HEK293 (cell line): ENCODE measurements at regions not wholly inside any gene's neighbourhood (a gene's known extent, or its start where the extent isn't known, plus 50 kb on each side); places are given as distances from the start of the nearest gene placed in this dataset.

Experiments
- EGR2 ChIP-seq: fragments of 450-650 bp; formaldehyde crosslinking; IDR thresholded peaks from 2 replicates; pipeline ENCODE4 v1.5.1; 2016; ENCODE audit warnings: low read depth, missing biosample characterization, missing genetic modification characterization
- KLF16 ChIP-seq: fragments of 450-650 bp; formaldehyde crosslinking; IDR thresholded peaks from 2 replicates; pipeline ENCODE4 v1.5.1; 2017; ENCODE audit warnings: missing biosample characterization, missing genetic modification characterization
- KLF9 ChIP-seq: fragments of 450-650 bp; formaldehyde crosslinking; IDR thresholded peaks from 2 replicates; pipeline ENCODE4 v1.5.1; 2016; ENCODE audit warnings: missing biosample characterization, missing genetic modification characterization, low read depth
- OSR2 ChIP-seq: fragments of 450-650 bp; formaldehyde crosslinking; IDR thresholded peaks from 2 replicates; pipeline ENCODE4 v1.5.1; 2016; ENCODE audit warnings: missing biosample characterization, missing genetic modification characterization
- TRIM28 ChIP-seq: IDR thresholded peaks from 2 replicates; pipeline ENCODE4 v1.6.1; 2011; ENCODE audit warnings: low read length, control low read depth, borderline replicate concordance
- ZBTB8A ChIP-seq: fragments of 450-650 bp; formaldehyde crosslinking; IDR thresholded peaks from 2 replicates; pipeline ENCODE4 v1.5.1; 2016; ENCODE audit warnings: missing biosample characterization, missing genetic modification characterization
- ZNF423 ChIP-seq: fragments of 450-650 bp; formaldehyde crosslinking; IDR thresholded peaks from 2 replicates; pipeline ENCODE4 v1.5.1; 2016; ENCODE audit warnings: missing biosample characterization, missing genetic modification characterization
- ZNF610 ChIP-seq: fragments of 450-650 bp; formaldehyde crosslinking; IDR thresholded peaks from 2 replicates; pipeline ENCODE4 v1.5.1; 2016; ENCODE audit warnings: missing biosample characterization, missing genetic modification characterization, borderline replicate concordance
- ZXDB ChIP-seq: fragments of 450-650 bp; formaldehyde crosslinking; IDR thresholded peaks from 2 replicates; pipeline ENCODE4 v1.5.1; 2016; ENCODE audit warnings: missing biosample characterization, missing genetic modification characterization
- TF ChIP-seq, protein P1 (sequence below): fragments of 450-650 bp; formaldehyde crosslinking; IDR thresholded peaks from 2 replicates; pipeline ENCODE4 v1.5.1; 2016; ENCODE audit warnings: missing biosample characterization, missing genetic modification characterization
- TF ChIP-seq, protein P2 (sequence below): fragments of 450-650 bp; formaldehyde crosslinking; IDR thresholded peaks from 2 replicates; pipeline ENCODE4 v1.5.1; 2017; ENCODE audit warnings: missing biosample characterization, missing genetic modification characterization
- TF ChIP-seq, protein P3 (sequence below): fragments of 450-650 bp; formaldehyde crosslinking; IDR thresholded peaks from 2 replicates; pipeline ENCODE4 v1.5.1; 2016; ENCODE audit warnings: missing biosample characterization, missing genetic modification characterization
- TF ChIP-seq, protein P4 (sequence below): fragments of 450-650 bp; formaldehyde crosslinking; IDR thresholded peaks from 2 replicates; pipeline ENCODE4 v1.5.1; 2016; ENCODE audit warnings: missing biosample characterization, missing genetic modification characterization
- TF ChIP-seq, protein P5 (sequence below): fragments of 450-650 bp; formaldehyde crosslinking; IDR thresholded peaks from 2 replicates; pipeline ENCODE4 v1.5.1; 2016; ENCODE audit warnings: missing biosample characterization, missing genetic modification characterization
- TF ChIP-seq, protein P6 (sequence below): fragments of 450-650 bp; formaldehyde crosslinking; IDR thresholded peaks from 2 replicates; pipeline ENCODE4 v1.5.1; 2017; ENCODE audit warnings: missing biosample characterization, mild to moderate bottlenecking, missing genetic modification characterization, moderate library complexity
- TF ChIP-seq, protein P7 (sequence below): fragments of 450-650 bp; formaldehyde crosslinking; IDR thresholded peaks from 2 replicates; pipeline ENCODE4 v1.5.1; 2016; ENCODE audit warnings: missing biosample characterization, missing genetic modification characterization
- TF ChIP-seq, protein P8 (sequence below): sonication (generic); formaldehyde crosslinking; IDR thresholded peaks from 2 replicates; pipeline ENCODE4 v1.8.1; 2022; ENCODE audit warnings: mild to moderate bottlenecking, moderate library complexity, missing genetic modification reagents
- TF ChIP-seq, protein P9 (sequence below): fragments of 450-650 bp; formaldehyde crosslinking; IDR thresholded peaks from 2 replicates; pipeline ENCODE4 v1.5.1; 2016; ENCODE audit warnings: missing biosample characterization, missing genetic modification characterization, borderline replicate concordance

DNA sequence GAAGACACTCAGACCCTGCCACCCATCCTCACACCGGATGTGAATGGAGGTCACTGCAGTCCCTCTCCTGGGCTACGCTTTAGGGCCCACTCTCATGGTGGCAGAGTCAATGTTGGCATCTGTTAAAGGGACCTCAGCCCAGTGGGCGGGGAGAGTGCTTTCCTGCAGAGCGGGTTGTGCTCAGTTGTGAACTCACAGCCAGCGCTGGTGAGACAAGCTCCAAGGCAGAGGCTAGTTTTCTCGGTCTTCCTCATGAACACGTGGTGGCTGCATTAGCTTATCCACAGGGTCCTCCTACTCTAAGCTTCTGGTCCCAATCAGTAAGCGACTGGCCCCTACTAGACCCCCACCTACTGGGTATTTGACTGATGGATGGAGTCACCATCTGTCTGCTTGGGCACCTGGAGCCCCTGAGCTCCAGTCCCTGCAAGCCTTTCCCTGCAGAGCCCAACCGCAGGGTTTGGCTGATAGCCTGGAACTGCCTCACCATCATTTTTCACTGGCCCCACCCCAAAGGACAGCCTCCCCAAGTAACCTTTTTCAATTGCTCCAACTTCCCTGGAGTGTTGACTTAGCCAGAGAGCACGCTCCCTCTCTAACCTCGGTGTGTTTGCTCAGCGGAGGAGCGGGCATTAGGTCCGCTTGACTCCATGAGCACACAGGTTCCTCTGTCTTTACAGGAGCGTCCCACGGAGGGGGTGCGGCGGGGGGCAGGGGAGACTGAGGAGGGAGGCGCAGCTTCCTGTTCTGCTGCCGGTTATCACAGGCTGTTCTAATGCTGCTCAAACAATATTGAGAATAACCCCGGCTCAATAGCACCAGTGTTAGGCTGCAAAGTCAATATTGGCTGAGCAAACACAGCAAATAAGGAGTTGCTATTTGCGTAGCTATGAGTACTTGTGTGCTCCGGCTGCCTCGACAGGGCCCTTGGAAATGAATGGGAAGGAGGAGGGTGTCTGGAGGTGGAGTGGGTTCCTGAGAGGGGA, 141.7 kb downstream of the RPLP1 start (continued):
- TF ChIP-seq, protein P1, sequence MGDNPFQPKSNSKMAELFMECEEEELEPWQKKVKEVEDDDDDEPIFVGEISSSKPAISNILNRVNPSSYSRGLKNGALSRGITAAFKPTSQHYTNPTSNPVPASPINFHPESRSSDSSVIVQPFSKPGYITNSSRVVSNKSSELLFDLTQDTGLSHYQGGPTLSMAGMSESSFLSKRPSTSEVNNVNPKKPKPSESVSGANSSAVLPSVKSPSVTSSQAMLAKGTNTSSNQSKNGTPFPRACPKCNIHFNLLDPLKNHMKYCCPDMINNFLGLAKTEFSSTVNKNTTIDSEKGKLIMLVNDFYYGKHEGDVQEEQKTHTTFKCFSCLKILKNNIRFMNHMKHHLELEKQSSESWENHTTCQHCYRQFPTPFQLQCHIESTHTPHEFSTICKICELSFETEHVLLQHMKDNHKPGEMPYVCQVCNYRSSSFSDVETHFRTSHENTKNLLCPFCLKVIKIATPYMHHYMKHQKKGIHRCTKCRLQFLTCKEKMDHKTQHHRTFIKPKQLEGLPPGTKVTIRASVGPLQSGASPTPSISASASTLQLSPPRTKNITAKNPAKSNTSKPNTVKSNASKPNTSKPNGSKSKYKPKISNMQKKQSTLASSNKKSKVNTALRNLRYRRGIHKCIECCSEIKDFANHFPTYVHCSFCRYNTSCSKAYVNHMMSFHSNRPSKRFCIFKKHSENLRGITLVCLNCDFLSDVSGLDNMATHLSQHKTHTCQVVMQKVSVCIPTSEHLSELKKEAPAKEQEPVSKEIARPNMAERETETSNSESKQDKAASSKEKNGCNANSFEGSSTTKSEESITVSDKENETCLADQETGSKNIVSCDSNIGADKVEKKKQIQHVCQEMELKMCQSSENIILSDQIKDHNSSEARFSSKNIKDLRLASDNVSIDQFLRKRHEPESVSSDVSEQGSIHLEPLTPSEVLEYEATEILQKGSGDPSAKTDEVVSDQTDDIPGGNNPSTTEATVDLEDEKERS (tag by site-specific recombination) = no peak
- TF ChIP-seq OSR2 (peak; percentile 75; the same call in 1 of the 2 replicates), ZNF423 (peak; percentile 13; the same call in 1 of the 2 replicates), KLF16 (no peak), ZNF610 (peak; percentile 93), EGR2 (tag by site-specific recombination) (0 out of 2 replicates have a peak, but pooled peaks have one; percentile 9), ZXDB (tag by site-specific recombination) (peak; percentile 87), TRIM28 (peak; percentile 19; the same call in 1 of the 2 replicates), ZBTB8A (tag by site-specific recombination) (peak; percentile 83), KLF9 (tag by site-specific recombination) (no peak)
- TF ChIP-seq, protein P2, sequence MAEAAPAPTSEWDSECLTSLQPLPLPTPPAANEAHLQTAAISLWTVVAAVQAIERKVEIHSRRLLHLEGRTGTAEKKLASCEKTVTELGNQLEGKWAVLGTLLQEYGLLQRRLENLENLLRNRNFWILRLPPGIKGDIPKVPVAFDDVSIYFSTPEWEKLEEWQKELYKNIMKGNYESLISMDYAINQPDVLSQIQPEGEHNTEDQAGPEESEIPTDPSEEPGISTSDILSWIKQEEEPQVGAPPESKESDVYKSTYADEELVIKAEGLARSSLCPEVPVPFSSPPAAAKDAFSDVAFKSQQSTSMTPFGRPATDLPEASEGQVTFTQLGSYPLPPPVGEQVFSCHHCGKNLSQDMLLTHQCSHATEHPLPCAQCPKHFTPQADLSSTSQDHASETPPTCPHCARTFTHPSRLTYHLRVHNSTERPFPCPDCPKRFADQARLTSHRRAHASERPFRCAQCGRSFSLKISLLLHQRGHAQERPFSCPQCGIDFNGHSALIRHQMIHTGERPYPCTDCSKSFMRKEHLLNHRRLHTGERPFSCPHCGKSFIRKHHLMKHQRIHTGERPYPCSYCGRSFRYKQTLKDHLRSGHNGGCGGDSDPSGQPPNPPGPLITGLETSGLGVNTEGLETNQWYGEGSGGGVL (tag by site-specific recombination) = peak; percentile 59; the same call in 1 of the 2 replicates
- TF ChIP-seq, protein P3, sequence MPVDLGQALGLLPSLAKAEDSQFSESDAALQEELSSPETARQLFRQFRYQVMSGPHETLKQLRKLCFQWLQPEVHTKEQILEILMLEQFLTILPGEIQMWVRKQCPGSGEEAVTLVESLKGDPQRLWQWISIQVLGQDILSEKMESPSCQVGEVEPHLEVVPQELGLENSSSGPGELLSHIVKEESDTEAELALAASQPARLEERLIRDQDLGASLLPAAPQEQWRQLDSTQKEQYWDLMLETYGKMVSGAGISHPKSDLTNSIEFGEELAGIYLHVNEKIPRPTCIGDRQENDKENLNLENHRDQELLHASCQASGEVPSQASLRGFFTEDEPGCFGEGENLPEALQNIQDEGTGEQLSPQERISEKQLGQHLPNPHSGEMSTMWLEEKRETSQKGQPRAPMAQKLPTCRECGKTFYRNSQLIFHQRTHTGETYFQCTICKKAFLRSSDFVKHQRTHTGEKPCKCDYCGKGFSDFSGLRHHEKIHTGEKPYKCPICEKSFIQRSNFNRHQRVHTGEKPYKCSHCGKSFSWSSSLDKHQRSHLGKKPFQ = 0 out of 2 replicates have a peak, but pooled peaks have one; percentile 45
- TF ChIP-seq, protein P4, sequence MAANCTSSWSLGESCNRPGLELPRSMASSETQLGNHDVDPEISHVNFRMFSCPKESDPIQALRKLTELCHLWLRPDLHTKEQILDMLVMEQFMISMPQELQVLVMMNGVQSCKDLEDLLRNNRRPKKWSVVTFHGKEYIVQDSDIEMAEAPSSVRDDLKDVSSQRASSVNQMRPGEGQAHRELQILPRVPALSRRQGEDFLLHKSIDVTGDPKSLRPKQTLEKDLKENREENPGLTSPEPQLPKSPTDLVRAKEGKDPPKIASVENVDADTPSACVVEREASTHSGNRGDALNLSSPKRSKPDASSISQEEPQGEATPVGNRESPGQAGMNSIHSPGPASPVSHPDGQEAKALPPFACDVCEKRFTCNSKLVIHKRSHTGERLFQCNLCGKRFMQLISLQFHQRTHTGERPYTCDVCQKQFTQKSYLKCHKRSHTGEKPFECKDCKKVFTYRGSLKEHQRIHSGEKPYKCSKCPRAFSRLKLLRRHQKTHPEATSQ = no peak
- TF ChIP-seq, protein P5, sequence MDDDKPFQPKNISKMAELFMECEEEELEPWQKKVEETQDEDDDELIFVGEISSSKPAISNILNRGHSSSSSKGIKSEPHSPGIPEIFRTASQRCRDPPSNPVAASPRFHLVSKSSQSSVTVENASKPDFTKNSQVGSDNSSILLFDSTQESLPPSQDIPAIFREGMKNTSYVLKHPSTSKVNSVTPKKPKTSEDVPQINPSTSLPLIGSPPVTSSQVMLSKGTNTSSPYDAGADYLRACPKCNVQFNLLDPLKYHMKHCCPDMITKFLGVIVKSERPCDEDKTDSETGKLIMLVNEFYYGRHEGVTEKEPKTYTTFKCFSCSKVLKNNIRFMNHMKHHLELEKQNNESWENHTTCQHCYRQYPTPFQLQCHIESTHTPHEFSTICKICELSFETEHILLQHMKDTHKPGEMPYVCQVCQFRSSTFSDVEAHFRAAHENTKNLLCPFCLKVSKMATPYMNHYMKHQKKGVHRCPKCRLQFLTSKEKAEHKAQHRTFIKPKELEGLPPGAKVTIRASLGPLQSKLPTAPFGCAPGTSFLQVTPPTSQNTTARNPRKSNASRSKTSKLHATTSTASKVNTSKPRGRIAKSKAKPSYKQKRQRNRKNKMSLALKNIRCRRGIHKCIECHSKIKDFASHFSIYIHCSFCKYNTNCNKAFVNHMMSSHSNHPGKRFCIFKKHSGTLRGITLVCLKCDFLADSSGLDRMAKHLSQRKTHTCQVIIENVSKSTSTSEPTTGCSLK (tag by site-specific recombination) = no peak
- TF ChIP-seq, protein P6, sequence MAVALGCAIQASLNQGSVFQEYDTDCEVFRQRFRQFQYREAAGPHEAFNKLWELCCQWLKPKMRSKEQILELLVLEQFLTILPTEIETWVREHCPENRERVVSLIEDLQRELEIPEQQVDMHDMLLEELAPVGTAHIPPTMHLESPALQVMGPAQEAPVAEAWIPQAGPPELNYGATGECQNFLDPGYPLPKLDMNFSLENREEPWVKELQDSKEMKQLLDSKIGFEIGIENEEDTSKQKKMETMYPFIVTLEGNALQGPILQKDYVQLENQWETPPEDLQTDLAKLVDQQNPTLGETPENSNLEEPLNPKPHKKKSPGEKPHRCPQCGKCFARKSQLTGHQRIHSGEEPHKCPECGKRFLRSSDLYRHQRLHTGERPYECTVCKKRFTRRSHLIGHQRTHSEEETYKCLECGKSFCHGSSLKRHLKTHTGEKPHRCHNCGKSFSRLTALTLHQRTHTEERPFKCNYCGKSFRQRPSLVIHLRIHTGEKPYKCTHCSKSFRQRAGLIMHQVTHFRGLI (tag by site-specific recombination) = peak; percentile 100
- TF ChIP-seq, protein P7, sequence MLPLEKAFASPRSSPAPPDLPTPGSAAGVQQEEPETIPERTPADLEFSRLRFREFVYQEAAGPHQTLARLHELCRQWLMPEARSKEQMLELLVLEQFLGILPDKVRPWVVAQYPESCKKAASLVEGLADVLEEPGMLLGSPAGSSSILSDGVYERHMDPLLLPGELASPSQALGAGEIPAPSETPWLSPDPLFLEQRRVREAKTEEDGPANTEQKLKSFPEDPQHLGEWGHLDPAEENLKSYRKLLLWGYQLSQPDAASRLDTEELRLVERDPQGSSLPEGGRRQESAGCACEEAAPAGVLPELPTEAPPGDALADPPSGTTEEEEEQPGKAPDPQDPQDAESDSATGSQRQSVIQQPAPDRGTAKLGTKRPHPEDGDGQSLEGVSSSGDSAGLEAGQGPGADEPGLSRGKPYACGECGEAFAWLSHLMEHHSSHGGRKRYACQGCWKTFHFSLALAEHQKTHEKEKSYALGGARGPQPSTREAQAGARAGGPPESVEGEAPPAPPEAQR (tag by site-specific recombination) = no peak
- TF ChIP-seq, protein P8, sequence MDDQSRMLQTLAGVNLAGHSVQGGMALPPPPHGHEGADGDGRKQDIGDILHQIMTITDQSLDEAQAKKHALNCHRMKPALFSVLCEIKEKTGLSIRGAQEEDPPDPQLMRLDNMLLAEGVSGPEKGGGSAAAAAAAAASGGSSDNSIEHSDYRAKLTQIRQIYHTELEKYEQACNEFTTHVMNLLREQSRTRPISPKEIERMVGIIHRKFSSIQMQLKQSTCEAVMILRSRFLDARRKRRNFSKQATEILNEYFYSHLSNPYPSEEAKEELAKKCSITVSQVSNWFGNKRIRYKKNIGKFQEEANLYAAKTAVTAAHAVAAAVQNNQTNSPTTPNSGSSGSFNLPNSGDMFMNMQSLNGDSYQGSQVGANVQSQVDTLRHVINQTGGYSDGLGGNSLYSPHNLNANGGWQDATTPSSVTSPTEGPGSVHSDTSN = no peak
- TF ChIP-seq, protein P9, sequence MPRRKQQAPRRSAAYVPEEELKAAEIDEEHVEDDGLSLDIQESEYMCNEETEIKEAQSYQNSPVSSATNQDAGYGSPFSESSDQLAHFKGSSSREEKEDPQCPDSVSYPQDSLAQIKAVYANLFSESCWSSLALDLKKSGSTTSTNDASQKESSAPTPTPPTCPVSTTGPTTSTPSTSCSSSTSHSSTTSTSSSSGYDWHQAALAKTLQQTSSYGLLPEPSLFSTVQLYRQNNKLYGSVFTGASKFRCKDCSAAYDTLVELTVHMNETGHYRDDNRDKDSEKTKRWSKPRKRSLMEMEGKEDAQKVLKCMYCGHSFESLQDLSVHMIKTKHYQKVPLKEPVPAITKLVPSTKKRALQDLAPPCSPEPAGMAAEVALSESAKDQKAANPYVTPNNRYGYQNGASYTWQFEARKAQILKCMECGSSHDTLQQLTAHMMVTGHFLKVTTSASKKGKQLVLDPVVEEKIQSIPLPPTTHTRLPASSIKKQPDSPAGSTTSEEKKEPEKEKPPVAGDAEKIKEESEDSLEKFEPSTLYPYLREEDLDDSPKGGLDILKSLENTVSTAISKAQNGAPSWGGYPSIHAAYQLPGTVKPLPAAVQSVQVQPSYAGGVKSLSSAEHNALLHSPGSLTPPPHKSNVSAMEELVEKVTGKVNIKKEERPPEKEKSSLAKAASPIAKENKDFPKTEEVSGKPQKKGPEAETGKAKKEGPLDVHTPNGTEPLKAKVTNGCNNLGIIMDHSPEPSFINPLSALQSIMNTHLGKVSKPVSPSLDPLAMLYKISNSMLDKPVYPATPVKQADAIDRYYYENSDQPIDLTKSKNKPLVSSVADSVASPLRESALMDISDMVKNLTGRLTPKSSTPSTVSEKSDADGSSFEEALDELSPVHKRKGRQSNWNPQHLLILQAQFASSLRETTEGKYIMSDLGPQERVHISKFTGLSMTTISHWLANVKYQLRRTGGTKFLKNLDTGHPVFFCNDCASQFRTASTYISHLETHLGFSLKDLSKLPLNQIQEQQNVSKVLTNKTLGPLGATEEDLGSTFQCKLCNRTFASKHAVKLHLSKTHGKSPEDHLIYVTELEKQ (tag by site-specific recombination) = 0 out of 2 replicates have a peak, but pooled peaks have one; percentile 10
